Vagina (tissue), 2 donors: ENCODE measurements at regions not wholly inside any gene's neighbourhood (a gene's known extent, or its start where the extent isn't known, plus 50 kb on each side); places are given as distances from the start of the nearest gene placed in this dataset.
"Not testable (repeated sequence)": the region's sequence is repeated elsewhere in the genome, so short reads cannot be mapped to it uniquely, and the experiment has no call there.

Experiments
- POLR2A ChIP-seq, 2 donors: fragments of 450-650 bp; IDR thresholded peaks; one replicate each; pipeline ENCODE4 v1.6.1; 2017; ENCODE audit warnings: antibody characterized with exemption in 2 of 2, mild to moderate bottlenecking in 2 of 2, moderate library complexity in 2 of 2
- TF ChIP-seq, protein P1 (sequence below), 3 experiments: fragments of 450-650 bp in 2 of 3; fragments of 200-600 bp in 1 of 3; sonication (generic) in 1 of 3; IDR thresholded peaks; one replicate each; pipeline ENCODE4 v1.5.1; 2017 to 2019; ENCODE audit warnings: antibody characterized with exemption in 3 of 3, mild to moderate bottlenecking in 2 of 3, moderate library complexity in 2 of 3

DNA sequence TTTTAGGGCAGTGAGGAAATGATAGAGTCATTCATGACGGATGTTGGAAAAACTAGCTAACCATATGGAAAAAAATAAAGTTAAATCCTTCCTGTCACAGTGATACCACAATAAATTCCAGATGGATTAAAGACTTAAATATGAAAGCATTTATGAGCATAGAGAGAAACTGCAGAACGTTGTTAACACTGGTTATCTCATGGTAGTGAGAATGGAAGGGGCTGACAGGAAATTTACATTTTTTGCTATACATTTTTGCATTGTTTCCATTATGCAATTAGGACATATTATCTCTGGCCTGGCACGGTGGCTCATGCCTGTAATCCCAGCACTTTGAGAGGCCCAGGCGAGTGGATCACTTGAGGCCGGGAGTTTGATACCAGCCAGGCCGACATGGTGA is 130.5 kb upstream of the VOPP1 start:
- TF ChIP-seq, protein P1, sequence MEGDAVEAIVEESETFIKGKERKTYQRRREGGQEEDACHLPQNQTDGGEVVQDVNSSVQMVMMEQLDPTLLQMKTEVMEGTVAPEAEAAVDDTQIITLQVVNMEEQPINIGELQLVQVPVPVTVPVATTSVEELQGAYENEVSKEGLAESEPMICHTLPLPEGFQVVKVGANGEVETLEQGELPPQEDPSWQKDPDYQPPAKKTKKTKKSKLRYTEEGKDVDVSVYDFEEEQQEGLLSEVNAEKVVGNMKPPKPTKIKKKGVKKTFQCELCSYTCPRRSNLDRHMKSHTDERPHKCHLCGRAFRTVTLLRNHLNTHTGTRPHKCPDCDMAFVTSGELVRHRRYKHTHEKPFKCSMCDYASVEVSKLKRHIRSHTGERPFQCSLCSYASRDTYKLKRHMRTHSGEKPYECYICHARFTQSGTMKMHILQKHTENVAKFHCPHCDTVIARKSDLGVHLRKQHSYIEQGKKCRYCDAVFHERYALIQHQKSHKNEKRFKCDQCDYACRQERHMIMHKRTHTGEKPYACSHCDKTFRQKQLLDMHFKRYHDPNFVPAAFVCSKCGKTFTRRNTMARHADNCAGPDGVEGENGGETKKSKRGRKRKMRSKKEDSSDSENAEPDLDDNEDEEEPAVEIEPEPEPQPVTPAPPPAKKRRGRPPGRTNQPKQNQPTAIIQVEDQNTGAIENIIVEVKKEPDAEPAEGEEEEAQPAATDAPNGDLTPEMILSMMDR (IDR thresholded peaks at IDR 0.05), result not testable (repeated sequence)
- TF ChIP-seq POLR2A (IDR thresholded peaks at IDR 0.05), result not testable (repeated sequence)
